NCI-H1694 (cell line): ENCODE measurements at regions not wholly inside any gene's neighbourhood (a gene's known extent, or its start where the extent isn't known, plus 50 kb on each side); places are given as distances from the start of the nearest gene placed in this dataset.
"Not testable (repeated sequence)": the region's sequence is repeated elsewhere in the genome, so short reads cannot be mapped to it uniquely, and the experiment has no call there.

ENCODE experiments used
- DNase-seq: peaks from one replicate; lab custom pipeline; 2025; lab: John Stamatoyannopoulos, UW

GRCh38 chr14:86987966-86988365, 1005.0 kb downstream of the GALC start:
- DNase-seq, result no peak

GRCh38 chr14:86973177-86973576, 1019.8 kb downstream of the GALC start:
- no peak for DNase-seq

GRCh38 chr14:86971292-86971691, 1021.7 kb downstream of the GALC start:
- DNase-seq, result no peak

GRCh38 chr14:86961106-86961716, 1031.8 kb downstream of the GALC start:
- DNase-seq, result no peak

GRCh38 chr14:86955771-86956354, 1037.1 kb downstream of the GALC start:
- no peak for DNase-seq

- DNase-seq, result no peak
These were observed 1038.4 kb downstream of the GALC start for GRCh38 chr14:86954623-86955022.

- no peak for DNase-seq
These were observed 1046.5 kb downstream of the GALC start for GRCh38 chr14:86946446-86946845.

GRCh38 chr14:86944434-86944833, 1048.5 kb downstream of the GALC start:
- no peak for DNase-seq

GRCh38 chr14:86943391-86944365, 1049.3 kb downstream of the GALC start:
- no peak for DNase-seq

GRCh38 chr14:86942936-86943335, 1050.0 kb downstream of the GALC start:
- no peak for DNase-seq

GRCh38 chr14:86940106-86940505, 1052.9 kb downstream of the GALC start:
- DNase-seq, result no peak

GRCh38 chr14:86938320-86938719, 1054.7 kb downstream of the GALC start:
- DNase-seq, result no peak

- DNase-seq, result no peak
These were observed 1056.4 kb downstream of the GALC start for GRCh38 chr14:86936556-86936955.

GRCh38 chr14:86935241-86935885, 1057.6 kb downstream of the GALC start:
- no peak for DNase-seq

- no peak for DNase-seq
These were observed 1058.9 kb downstream of the GALC start for GRCh38 chr14:86933958-86934595.

GRCh38 chr14:86933460-86933859, 1059.5 kb downstream of the GALC start:
- DNase-seq, result no peak

- no peak for DNase-seq
These were observed 1077.6 kb downstream of the GALC start for GRCh38 chr14:86915406-86915805.

- DNase-seq, result no peak
These were observed 1080.3 kb downstream of the GALC start for GRCh38 chr14:86912709-86913108.

GRCh38 chr14:86911486-86911885, 1081.5 kb downstream of the GALC start:
- DNase-seq, result no peak

- DNase-seq, result not testable (repeated sequence)
These were observed 1087.5 kb downstream of the GALC start for GRCh38 chr14:86905386-86905926.

GRCh38 chr14:86902176-86902950, 1090.6 kb downstream of the GALC start:
- no peak for DNase-seq
